Osteoblast (primary cell): ENCODE measurements at regions not wholly inside any gene's neighbourhood (a gene's known extent, or its start where the extent isn't known, plus 50 kb on each side); places are given as distances from the start of the nearest gene placed in this dataset.

Experiments
- DNase-seq: peaks from one replicate; pipeline ENCODE4 v3.0.0; 2011; ENCODE audit warnings: low spot score, mixed read lengths; ENCODE audit not compliant: insufficient read length; ENCODE audit errors: missing footprints
- H2AFZ ChIP-seq: 2 replicates; pipeline ENCODE4 v1.6.0; 2011; ENCODE audit warnings: mild to moderate bottlenecking, low read length
- H3K27ac ChIP-seq: 2 replicates; pipeline ENCODE4 v1.5.1; 2011; ENCODE audit warnings: mild to moderate bottlenecking, low read depth, low read length, moderate library complexity
- H3K27me3 ChIP-seq: 2 replicates; pipeline ENCODE4 v1.6.0; 2012; ENCODE audit warnings: mild to moderate bottlenecking, control low read depth, inconsistent platforms, low read length, moderate library complexity; ENCODE audit not compliant: insufficient read depth
- H3K36me3 ChIP-seq: 2 replicates; pipeline ENCODE4 v1.5.1; 2011; ENCODE audit warnings: mild to moderate bottlenecking, low read length, control low read depth, moderate library complexity; ENCODE audit not compliant: insufficient read depth
- H3K4me1 ChIP-seq: 2 replicates; pipeline ENCODE4 v1.5.1; 2011; ENCODE audit warnings: mild to moderate bottlenecking, low read length, control low read depth, moderate library complexity; ENCODE audit not compliant: insufficient read depth
- H3K4me2 ChIP-seq: 2 replicates; pipeline ENCODE4 v1.6.0; 2011; ENCODE audit warnings: mild to moderate bottlenecking, low read length; ENCODE audit not compliant: insufficient read depth
- H3K4me3 ChIP-seq: fragments of 200-600 bp; sonication (generic); 3 replicates; pipeline ENCODE4 v1.5.1; 2012; ENCODE audit warnings: mild to moderate bottlenecking, low read length, inconsistent platforms; ENCODE audit not compliant: insufficient read depth
- H3K79me2 ChIP-seq: 2 replicates; pipeline ENCODE4 v1.6.0; 2012; ENCODE audit warnings: mild to moderate bottlenecking, low read length, control low read depth, inconsistent platforms; ENCODE audit not compliant: insufficient read depth
- H3K9me3 ChIP-seq: 2 replicates; pipeline ENCODE4 v1.5.1; 2011; ENCODE audit warnings: low read depth, low read length, control low read depth
- H4K20me1 ChIP-seq: 2 replicates; pipeline ENCODE4 v1.6.0; 2012; ENCODE audit warnings: mild to moderate bottlenecking, low read length, control low read depth; ENCODE audit not compliant: insufficient read depth
- TF ChIP-seq, protein P1 (sequence below): IDR thresholded peaks from 2 replicates; pipeline ENCODE4 v1.5.1; 2011; ENCODE audit warnings: mild to moderate bottlenecking, low read depth, low read length, moderate library complexity; ENCODE audit errors: extremely low read depth

DNA sequence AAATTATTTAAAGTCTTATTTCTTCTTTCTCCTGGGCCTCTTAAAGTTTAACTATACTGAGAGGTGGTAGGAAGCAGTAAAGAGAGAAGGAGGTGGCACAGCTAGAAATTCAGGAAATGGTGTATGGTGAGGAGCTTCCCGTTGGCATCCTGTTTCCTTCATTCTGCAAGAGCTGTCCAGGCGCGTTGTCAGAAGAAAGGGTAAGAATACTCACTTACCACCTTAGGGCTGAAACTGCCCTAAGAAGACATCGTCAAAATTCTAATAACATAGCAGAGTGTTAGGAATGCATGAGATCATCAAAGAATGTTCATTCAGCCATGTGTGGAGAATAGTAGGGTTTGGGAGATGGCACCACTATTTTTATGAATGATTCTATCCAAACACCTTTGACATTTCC lies 699.6 kb downstream of the MCTP2 start:
- H3K9me3 ChIP-seq = peaks cover 4% of the 10 kb centered on the region
- TF ChIP-seq, protein P1, sequence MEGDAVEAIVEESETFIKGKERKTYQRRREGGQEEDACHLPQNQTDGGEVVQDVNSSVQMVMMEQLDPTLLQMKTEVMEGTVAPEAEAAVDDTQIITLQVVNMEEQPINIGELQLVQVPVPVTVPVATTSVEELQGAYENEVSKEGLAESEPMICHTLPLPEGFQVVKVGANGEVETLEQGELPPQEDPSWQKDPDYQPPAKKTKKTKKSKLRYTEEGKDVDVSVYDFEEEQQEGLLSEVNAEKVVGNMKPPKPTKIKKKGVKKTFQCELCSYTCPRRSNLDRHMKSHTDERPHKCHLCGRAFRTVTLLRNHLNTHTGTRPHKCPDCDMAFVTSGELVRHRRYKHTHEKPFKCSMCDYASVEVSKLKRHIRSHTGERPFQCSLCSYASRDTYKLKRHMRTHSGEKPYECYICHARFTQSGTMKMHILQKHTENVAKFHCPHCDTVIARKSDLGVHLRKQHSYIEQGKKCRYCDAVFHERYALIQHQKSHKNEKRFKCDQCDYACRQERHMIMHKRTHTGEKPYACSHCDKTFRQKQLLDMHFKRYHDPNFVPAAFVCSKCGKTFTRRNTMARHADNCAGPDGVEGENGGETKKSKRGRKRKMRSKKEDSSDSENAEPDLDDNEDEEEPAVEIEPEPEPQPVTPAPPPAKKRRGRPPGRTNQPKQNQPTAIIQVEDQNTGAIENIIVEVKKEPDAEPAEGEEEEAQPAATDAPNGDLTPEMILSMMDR = no peak
- H3K4me3 ChIP-seq = no peak overlapping the region
- no peak for DNase-seq
- no peaks in the 10 kb centered on the region for H3K79me2 ChIP-seq
- no peaks in the 10 kb centered on the region for H3K27me3 ChIP-seq
- no peaks in the 10 kb centered on the region for H3K36me3 ChIP-seq
- H3K4me1 ChIP-seq = no peaks in the 10 kb centered on the region
- no peaks in the 10 kb centered on the region for H4K20me1 ChIP-seq
- H3K27ac ChIP-seq = no peak overlapping the region
- H2AFZ ChIP-seq = no peak overlapping the region
- no peak overlapping the region for H3K4me2 ChIP-seq

DNA sequence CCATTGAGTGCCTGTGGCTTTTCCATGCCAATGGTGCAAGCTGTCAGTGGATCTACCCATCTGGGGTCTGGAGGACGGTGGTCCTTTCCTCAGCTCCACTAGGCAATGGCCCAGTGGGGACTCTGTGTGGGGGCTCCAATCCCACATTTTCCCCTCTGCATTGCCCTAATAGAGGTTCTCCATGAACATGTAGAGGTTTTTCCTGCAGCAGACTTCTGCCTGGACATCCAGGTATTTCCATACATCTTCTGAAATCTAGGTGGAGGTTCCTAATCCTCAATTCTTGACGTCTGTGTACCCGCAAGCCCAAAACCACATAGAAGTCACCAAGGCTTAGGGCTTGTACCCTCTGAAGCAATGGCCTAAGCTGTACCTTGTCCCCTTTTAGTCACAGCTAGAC lies 703.1 kb downstream of the MCTP2 start:
- H3K4me1 ChIP-seq = no peaks in the 10 kb centered on the region
- no peak overlapping the region for H3K4me3 ChIP-seq
- no peaks in the 10 kb centered on the region for H3K27me3 ChIP-seq
- no peak overlapping the region for H3K4me2 ChIP-seq
- DNase-seq = no peak
- no peaks in the 10 kb centered on the region for H3K9me3 ChIP-seq
- no peaks in the 10 kb centered on the region for H4K20me1 ChIP-seq
- TF ChIP-seq, protein P1 = no peak
- no peak overlapping the region for H3K27ac ChIP-seq
- no peak overlapping the region for H2AFZ ChIP-seq
- no peaks in the 10 kb centered on the region for H3K36me3 ChIP-seq
- no peaks in the 10 kb centered on the region for H3K79me2 ChIP-seq

DNA sequence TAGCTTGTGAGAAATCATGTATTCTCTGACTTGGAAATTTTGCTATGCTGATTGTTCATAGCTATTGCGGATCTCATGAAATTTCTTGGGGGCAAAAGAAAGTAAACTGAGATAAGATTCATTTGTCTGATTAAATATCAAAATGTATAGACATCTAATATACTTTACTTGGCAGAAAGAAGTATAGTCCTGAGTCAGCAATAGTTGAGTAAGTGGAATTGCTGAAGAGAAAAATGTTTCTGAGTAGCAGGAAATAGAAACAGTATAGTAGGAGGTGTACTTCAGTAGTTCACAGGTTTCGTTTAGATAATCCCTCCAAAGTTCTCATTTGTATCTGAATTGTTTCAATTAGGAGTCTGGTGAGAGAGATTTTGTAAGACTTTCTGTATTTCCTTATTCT lies 705.9 kb downstream of the MCTP2 start:
- no peaks in the 10 kb centered on the region for H4K20me1 ChIP-seq
- H3K4me3 ChIP-seq = no peak overlapping the region
- H3K4me1 ChIP-seq = no peaks in the 10 kb centered on the region
- H2AFZ ChIP-seq = no peak overlapping the region
- H3K9me3 ChIP-seq = no peaks in the 10 kb centered on the region
- H3K36me3 ChIP-seq = no peaks in the 10 kb centered on the region
- H3K79me2 ChIP-seq = no peaks in the 10 kb centered on the region
- no peak overlapping the region for H3K4me2 ChIP-seq
- no peak overlapping the region for H3K27ac ChIP-seq
- DNase-seq = no peak
- TF ChIP-seq, protein P1 = no peak
- H3K27me3 ChIP-seq = no peaks in the 10 kb centered on the region

DNA sequence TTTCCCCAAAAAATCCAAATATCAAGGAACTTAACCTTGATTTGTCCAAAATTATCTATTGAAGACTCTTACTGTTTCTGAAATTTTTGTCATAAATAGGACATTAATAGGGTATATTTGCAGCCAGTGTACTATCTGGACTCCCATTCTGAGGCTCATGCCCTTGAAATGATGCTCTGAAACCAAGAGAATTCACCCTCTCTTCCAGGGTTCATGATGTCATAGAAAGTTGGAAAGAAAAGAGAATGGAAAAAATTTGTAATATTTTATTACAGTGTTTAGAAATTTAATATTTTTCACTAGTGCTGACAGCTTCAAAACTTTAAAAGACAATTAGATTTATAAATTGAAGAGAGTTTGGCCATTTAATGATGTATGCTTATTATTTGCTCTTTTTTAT lies 712.5 kb downstream of the MCTP2 start:
- Histone ChIP-seq H3K27ac (no peak overlapping the region), H3K4me3 (no peak overlapping the region), H3K79me2 (no peaks in the 10 kb centered on the region), H3K4me1 (no peaks in the 10 kb centered on the region), H3K4me2 (no peak overlapping the region), H3K27me3 (no peaks in the 10 kb centered on the region), H3K36me3 (no peaks in the 10 kb centered on the region), H2AFZ (no peak overlapping the region), H3K9me3 (no peaks in the 10 kb centered on the region), H4K20me1 (no peaks in the 10 kb centered on the region)
- TF ChIP-seq, protein P1 = no peak
- no peak for DNase-seq
